ENCODE measurements at regions not wholly inside any gene's neighbourhood (a gene's known extent, or its start where the extent isn't known, plus 50 kb on each side); places are given as distances from the start of the nearest gene placed in this dataset.

DNA sequence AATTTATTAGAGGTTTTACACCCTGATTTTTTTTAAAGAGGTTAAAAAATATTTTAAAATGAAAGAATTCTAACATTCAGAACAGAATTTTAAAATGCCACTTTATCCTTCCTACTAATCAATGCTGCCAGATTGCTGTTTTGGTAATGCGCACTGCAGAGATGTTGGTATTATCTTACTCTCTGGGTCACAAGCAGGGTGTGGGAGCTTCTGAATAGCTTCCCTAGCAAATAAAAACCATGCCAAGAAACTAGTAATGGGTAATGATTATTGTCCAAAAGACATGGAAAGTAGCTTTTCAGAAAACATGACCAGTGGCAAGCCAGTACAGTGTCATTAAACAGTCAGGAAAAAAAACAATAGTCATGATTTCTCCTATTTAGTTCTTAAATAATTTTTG lies 205.4 kb downstream of the TPBG start:
- H3K4me1 ChIP-seq (ENCODE audit: control insufficient read depth, insufficient read depth, low read length), result peaks cover 5% of the 10 kb centered on the region
- DNase-seq (ENCODE audit: low read depth, low spot score) (no peak), ATAC-seq (no peak), FAIRE-seq (no peak)
- no peaks in the 10 kb centered on the region for H3K9me3 ChIP-seq (replicated peaks; ENCODE audit: control insufficient read depth, insufficient read depth, low read length)
- no peaks in the 10 kb centered on the region for H3K79me2 ChIP-seq (ENCODE audit: control insufficient read depth, insufficient read depth, low read length)
- ChIA-PET CTCF (interaction anchor here (0.7 to 1.5 kb wide), 3 partner anchors 297 to 585 kb away, joined by 3 read pairs; partner anchors contain the start of gene UBE3D), SMC1A (ENCODE audit: uncharacterized antibody, unreplicated experiment) (interaction anchor here (0.9 kb wide), 1 partner anchor 22 kb away, joined by 3 read pairs; no protein-coding TSS in a partner anchor), POLR2A (no interaction called here), RAD21 (ENCODE audit: unreplicated experiment) (no interaction called here)
- H2AFZ ChIP-seq (ENCODE audit: control insufficient read depth, low read depth, low read length), result no peak overlapping the region
- no peak overlapping the region for H3K9ac ChIP-seq (ENCODE audit: control insufficient read depth, insufficient read depth, low read length)
- H3K27me3 ChIP-seq (replicated peaks in 1 of 2; ENCODE audit: control insufficient read depth in 2 of 2, insufficient read depth in 2 of 2, low read length in 1 of 2), result no peaks in the 10 kb centered on the region
- intact Hi-C loops (cut with micrococcal nuclease; ENCODE audit: unreplicated experiment), result no loop called here
- no peaks in the 10 kb centered on the region for H3K36me3 ChIP-seq (ENCODE audit: control insufficient read depth in 2 of 2, insufficient read depth in 2 of 2, low read length in 1 of 2)
- 91% methylated on average over 1 of the region's 1 CpG for WGBS (ENCODE audit: insufficient coverage, insufficient replicate concordance, low lambda C conversion rate, missing lambda C conversion rate)
- H3K4me3 ChIP-seq, result no peak overlapping the region
- BruUV-seq (replicated peaks), result no TSS peak
- H4K20me1 ChIP-seq (ENCODE audit: control insufficient read depth, insufficient read depth), result no peaks in the 10 kb centered on the region
- no peak overlapping the region for H3K27ac ChIP-seq (ENCODE audit: control insufficient read depth, insufficient read depth)
- in situ Hi-C loops (cut with MboI), result no loop called here
- H3K4me2 ChIP-seq (ENCODE audit: control insufficient read depth, insufficient read depth), result no peak overlapping the region
- TF ChIP-seq ASH2L (IDR thresholded peaks at IDR 0.05; ENCODE audit: borderline replicate concordance, low read depth) (no peak), ZNF274 (IDR thresholded peaks at IDR 0.05; ENCODE audit: insufficient read depth, insufficient read length) (no peak), SUZ12 (IDR thresholded peaks at IDR 0.05; ENCODE audit: unreplicated experiment) (no peak), BMI1 (IDR thresholded peaks at IDR 0.05; ENCODE audit: borderline replicate concordance) (no peak), ZBED1 (IDR thresholded peaks at IDR 0.05; ENCODE audit: borderline replicate concordance) (no peak), CHD2 (IDR thresholded peaks at IDR 0.05; ENCODE audit: borderline replicate concordance, low read depth, low read length) (no peak), CHD1 (IDR thresholded peaks at IDR 0.05; ENCODE audit: low read depth, low read length) (no peak), NRF1 (conservative IDR thresholded peaks at IDR 0.05; ENCODE audit: low read depth, low read length) (no peak), RFX5 (IDR thresholded peaks at IDR 0.05; ENCODE audit: low read depth, low read length) (no peak)
- TF ChIP-seq, protein P1, sequence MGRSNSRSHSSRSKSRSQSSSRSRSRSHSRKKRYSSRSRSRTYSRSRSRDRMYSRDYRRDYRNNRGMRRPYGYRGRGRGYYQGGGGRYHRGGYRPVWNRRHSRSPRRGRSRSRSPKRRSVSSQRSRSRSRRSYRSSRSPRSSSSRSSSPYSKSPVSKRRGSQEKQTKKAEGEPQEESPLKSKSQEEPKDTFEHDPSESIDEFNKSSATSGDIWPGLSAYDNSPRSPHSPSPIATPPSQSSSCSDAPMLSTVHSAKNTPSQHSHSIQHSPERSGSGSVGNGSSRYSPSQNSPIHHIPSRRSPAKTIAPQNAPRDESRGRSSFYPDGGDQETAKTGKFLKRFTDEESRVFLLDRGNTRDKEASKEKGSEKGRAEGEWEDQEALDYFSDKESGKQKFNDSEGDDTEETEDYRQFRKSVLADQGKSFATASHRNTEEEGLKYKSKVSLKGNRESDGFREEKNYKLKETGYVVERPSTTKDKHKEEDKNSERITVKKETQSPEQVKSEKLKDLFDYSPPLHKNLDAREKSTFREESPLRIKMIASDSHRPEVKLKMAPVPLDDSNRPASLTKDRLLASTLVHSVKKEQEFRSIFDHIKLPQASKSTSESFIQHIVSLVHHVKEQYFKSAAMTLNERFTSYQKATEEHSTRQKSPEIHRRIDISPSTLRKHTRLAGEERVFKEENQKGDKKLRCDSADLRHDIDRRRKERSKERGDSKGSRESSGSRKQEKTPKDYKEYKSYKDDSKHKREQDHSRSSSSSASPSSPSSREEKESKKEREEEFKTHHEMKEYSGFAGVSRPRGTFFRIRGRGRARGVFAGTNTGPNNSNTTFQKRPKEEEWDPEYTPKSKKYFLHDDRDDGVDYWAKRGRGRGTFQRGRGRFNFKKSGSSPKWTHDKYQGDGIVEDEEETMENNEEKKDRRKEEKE (IDR thresholded peaks at IDR 0.05), result no peak
- TF ChIP-seq, protein P2, sequence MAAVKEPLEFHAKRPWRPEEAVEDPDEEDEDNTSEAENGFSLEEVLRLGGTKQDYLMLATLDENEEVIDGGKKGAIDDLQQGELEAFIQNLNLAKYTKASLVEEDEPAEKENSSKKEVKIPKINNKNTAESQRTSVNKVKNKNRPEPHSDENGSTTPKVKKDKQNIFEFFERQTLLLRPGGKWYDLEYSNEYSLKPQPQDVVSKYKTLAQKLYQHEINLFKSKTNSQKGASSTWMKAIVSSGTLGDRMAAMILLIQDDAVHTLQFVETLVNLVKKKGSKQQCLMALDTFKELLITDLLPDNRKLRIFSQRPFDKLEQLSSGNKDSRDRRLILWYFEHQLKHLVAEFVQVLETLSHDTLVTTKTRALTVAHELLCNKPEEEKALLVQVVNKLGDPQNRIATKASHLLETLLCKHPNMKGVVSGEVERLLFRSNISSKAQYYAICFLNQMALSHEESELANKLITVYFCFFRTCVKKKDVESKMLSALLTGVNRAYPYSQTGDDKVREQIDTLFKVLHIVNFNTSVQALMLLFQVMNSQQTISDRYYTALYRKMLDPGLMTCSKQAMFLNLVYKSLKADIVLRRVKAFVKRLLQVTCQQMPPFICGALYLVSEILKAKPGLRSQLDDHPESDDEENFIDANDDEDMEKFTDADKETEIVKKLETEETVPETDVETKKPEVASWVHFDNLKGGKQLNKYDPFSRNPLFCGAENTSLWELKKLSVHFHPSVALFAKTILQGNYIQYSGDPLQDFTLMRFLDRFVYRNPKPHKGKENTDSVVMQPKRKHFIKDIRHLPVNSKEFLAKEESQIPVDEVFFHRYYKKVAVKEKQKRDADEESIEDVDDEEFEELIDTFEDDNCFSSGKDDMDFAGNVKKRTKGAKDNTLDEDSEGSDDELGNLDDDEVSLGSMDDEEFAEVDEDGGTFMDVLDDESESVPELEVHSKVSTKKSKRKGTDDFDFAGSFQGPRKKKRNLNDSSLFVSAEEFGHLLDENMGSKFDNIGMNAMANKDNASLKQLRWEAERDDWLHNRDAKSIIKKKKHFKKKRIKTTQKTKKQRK (IDR thresholded peaks at IDR 0.05; ENCODE audit: low read depth, low read length), result no peak
- TF ChIP-seq, protein P3, sequence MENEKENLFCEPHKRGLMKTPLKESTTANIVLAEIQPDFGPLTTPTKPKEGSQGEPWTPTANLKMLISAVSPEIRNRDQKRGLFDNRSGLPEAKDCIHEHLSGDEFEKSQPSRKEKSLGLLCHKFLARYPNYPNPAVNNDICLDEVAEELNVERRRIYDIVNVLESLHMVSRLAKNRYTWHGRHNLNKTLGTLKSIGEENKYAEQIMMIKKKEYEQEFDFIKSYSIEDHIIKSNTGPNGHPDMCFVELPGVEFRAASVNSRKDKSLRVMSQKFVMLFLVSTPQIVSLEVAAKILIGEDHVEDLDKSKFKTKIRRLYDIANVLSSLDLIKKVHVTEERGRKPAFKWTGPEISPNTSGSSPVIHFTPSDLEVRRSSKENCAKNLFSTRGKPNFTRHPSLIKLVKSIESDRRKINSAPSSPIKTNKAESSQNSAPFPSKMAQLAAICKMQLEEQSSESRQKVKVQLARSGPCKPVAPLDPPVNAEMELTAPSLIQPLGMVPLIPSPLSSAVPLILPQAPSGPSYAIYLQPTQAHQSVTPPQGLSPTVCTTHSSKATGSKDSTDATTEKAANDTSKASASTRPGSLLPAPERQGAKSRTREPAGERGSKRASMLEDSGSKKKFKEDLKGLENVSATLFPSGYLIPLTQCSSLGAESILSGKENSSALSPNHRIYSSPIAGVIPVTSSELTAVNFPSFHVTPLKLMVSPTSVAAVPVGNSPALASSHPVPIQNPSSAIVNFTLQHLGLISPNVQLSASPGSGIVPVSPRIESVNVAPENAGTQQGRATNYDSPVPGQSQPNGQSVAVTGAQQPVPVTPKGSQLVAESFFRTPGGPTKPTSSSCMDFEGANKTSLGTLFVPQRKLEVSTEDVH (IDR thresholded peaks at IDR 0.05; ENCODE audit: low read depth, partially characterized antibody), result no peak
- TF ChIP-seq, protein P4, sequence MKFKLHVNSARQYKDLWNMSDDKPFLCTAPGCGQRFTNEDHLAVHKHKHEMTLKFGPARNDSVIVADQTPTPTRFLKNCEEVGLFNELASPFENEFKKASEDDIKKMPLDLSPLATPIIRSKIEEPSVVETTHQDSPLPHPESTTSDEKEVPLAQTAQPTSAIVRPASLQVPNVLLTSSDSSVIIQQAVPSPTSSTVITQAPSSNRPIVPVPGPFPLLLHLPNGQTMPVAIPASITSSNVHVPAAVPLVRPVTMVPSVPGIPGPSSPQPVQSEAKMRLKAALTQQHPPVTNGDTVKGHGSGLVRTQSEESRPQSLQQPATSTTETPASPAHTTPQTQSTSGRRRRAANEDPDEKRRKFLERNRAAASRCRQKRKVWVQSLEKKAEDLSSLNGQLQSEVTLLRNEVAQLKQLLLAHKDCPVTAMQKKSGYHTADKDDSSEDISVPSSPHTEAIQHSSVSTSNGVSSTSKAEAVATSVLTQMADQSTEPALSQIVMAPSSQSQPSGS (IDR thresholded peaks at IDR 0.05; ENCODE audit: low read length), result no peak
